Activated B cell treated with CpG ODN at 0.5 μM for 24 hours (primary cell): ENCODE measurements at regions not wholly inside any gene's neighbourhood (a gene's known extent, or its start where the extent isn't known, plus 50 kb on each side); places are given as distances from the start of the nearest gene placed in this dataset.

Experiments
- ATAC-seq: fragments of 200-7000 bp; cut with Tn5 transposase; one replicate; pipeline ENCODE4 v1.10.0; 2021; ENCODE audit warnings: low read depth, mild to moderate bottlenecking, moderate library complexity
- CTCF ChIA-PET: fragments of 350-600 bp; sonication (Branson Sonifier 250); formaldehyde crosslinking; loops from one replicate; lab custom pipeline; 2021; ENCODE audit warnings: antibody characterized with exemption; lab: Charles Lee
- POLR2A ChIA-PET: fragments of 350-600 bp; sonication (Branson Sonifier 250); formaldehyde crosslinking; loops from one replicate; lab custom pipeline; 2021; ENCODE audit warnings: antibody characterized with exemption; lab: Charles Lee
- DNase-seq: peaks from one replicate; pipeline ENCODE4 v3.0.0; 2022
- H3K27ac Mint-ChIP-seq: one replicate; pipeline ENCODE4 v1.8.0; 2020; ENCODE audit warnings: mixed read lengths
- H3K27me3 Mint-ChIP-seq: one replicate; pipeline ENCODE4 v1.8.0; 2021; ENCODE audit warnings: mixed read lengths
- H3K36me3 Mint-ChIP-seq: one replicate; pipeline ENCODE4 v1.8.0; 2021; ENCODE audit warnings: low read depth, mixed read lengths
- H3K4me1 Mint-ChIP-seq: one replicate; pipeline ENCODE4 v1.8.0; 2021; ENCODE audit warnings: mixed read lengths
- H3K4me3 Mint-ChIP-seq: one replicate; pipeline ENCODE4 v1.8.0; 2020; ENCODE audit warnings: mild to moderate bottlenecking, mixed read lengths
- H3K9me3 Mint-ChIP-seq: one replicate; pipeline ENCODE4 v1.8.0; 2020; ENCODE audit warnings: mixed read lengths
- CTCF ChIP-seq: fragments of 200-600 bp; IDR thresholded peaks from one replicate; pipeline ENCODE4 v1.8.0; 2022; ENCODE audit warnings: antibody characterized with exemption, mild to moderate bottlenecking
- intact Hi-C: fragments of 100-400 bp; cut with micrococcal nuclease; formaldehyde crosslinking; loops from one replicate; pipeline ENCODE4 v1.15.1; 2024

DNA sequence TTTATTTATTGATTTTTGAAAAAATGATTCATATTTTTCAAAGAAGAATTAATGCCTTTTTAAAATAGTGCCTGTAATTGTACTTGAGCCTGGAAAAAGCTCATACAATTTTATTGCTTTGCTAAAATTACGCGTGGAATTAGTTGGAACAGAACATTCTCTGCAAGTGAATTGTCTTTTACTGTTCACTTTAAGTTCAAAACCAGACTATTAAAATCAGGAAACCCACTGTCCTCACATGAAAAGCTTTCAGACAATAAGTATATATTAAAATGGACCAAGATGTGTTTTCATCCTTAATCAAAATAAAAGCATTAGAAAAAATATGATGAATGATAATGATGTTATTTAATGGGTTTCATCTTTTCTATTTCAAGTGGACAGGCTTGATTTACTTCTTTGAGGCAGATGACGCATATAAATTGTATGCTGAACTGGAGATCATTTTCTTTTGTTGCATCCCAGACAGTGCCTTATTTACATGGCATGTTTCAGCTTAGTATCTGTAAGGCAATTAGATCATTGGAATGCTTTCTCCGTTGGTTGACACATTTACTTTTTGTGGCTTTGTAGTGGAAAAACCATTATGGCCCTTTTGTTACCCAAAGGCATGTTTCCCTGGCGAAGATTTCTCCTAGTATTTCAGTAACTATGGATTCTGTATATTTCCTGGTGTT is 299.0 kb upstream of the MAGEC2 start:
- Mint-ChIP-seq H3K36me3 (no peaks in the 10 kb centered on the region), H3K27ac (no peak overlapping the region), H3K9me3 (no peaks in the 10 kb centered on the region), H3K4me3 (no peak overlapping the region), H3K27me3 (no peaks in the 10 kb centered on the region), H3K4me1 (no peaks in the 10 kb centered on the region)
- no peak for DNase-seq
- CTCF ChIA-PET = no interaction called here
- POLR2A ChIA-PET = no interaction called here
- no peak for ATAC-seq
- intact Hi-C loops = no loop called here
- no peak for TF ChIP-seq CTCF

DNA sequence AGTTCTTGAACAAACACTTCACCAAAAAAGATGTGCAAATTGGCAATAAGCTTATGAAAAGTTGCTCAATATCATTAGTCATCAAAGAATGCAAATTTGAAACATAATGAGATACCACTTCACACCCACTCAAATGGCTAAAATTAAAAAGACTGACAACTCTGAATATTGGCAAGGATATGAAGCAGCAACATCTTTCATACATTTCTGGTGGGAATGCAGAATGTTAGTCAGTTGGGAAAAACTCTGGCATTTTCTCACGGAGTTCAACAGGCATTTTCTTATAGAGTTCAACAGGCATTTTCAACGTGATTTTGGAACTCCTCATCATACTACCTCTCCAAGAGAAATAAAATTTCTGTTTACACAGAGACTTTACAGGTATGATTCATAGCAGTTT is 297.4 kb upstream of the MAGEC2 start:
- ATAC-seq (no peak), DNase-seq (no peak)
- no peaks in the 10 kb centered on the region for H3K27me3 Mint-ChIP-seq
- H3K9me3 Mint-ChIP-seq = no peaks in the 10 kb centered on the region
- CTCF ChIA-PET = no interaction called here
- H3K36me3 Mint-ChIP-seq = no peaks in the 10 kb centered on the region
- intact Hi-C loops = no loop called here
- no peaks in the 10 kb centered on the region for H3K4me1 Mint-ChIP-seq
- no peak for TF ChIP-seq CTCF
- H3K27ac Mint-ChIP-seq = no peak overlapping the region
- no peak overlapping the region for H3K4me3 Mint-ChIP-seq
- POLR2A ChIA-PET = no interaction called here

- intact Hi-C loops = no loop called here
- no peaks in the 10 kb centered on the region for H3K27me3 Mint-ChIP-seq
- no peak for TF ChIP-seq CTCF
- H3K4me1 Mint-ChIP-seq = no peaks in the 10 kb centered on the region
- H3K9me3 Mint-ChIP-seq = no peaks in the 10 kb centered on the region
- no peaks in the 10 kb centered on the region for H3K36me3 Mint-ChIP-seq
- ATAC-seq = no peak
- H3K4me3 Mint-ChIP-seq = no peak overlapping the region
- no peak overlapping the region for H3K27ac Mint-ChIP-seq
- DNase-seq = no peak
- POLR2A ChIA-PET = no interaction called here
- CTCF ChIA-PET = no interaction called here
Observed at GRCh38 chrX:142499992-142500391, 294.9 kb upstream of the MAGEC2 start.

DNA sequence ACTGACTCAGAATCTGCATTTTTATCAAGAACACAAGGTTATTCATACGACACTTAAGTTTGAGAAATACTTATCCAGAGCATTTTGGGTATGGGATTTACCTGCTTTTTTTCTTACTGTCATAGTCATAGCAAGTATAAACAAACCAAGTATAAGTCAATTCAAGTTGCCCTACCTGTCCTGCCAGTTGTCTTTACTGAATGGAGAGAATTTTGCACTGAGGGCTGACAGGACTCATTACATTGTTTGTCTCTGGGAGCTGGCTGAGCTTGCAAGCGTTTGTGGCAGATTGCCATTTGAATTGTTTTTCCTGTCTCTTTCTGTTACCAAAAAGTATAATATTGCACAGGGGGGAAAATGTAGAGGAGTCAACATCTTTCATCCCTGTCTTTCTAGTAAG is 278.9 kb upstream of the MAGEC2 start:
- H3K27ac Mint-ChIP-seq = no peak overlapping the region

GRCh38 chrX:142446349-142446748 is 241.3 kb upstream of the MAGEC2 start:
- no peaks in the 10 kb centered on the region for H3K4me1 Mint-ChIP-seq
- H3K9me3 Mint-ChIP-seq = no peaks in the 10 kb centered on the region
- TF ChIP-seq CTCF = no peak
- ChIA-PET POLR2A (no interaction called here), CTCF (no interaction called here)
- DNase-seq (no peak), ATAC-seq (no peak)
- no peaks in the 10 kb centered on the region for H3K27me3 Mint-ChIP-seq
- H3K36me3 Mint-ChIP-seq = no peaks in the 10 kb centered on the region
- H3K4me3 Mint-ChIP-seq = no peak overlapping the region
- H3K27ac Mint-ChIP-seq = no peak overlapping the region
- intact Hi-C loops = no loop called here

More for the DNA sequence above, 278.9 kb upstream of the MAGEC2 start:
- no peaks in the 10 kb centered on the region for H3K9me3 Mint-ChIP-seq
- no peak for DNase-seq
- POLR2A ChIA-PET = no interaction called here
- CTCF ChIA-PET = no interaction called here
- ATAC-seq = no peak
- intact Hi-C loops = no loop called here
- no peaks in the 10 kb centered on the region for H3K36me3 Mint-ChIP-seq
- TF ChIP-seq CTCF = no peak
- no peaks in the 10 kb centered on the region for H3K4me1 Mint-ChIP-seq
- H3K27me3 Mint-ChIP-seq = no peaks in the 10 kb centered on the region
- no peak overlapping the region for H3K4me3 Mint-ChIP-seq
